Loucy (cell line): ENCODE measurements at regions not wholly inside any gene's neighbourhood (a gene's known extent, or its start where the extent isn't known, plus 50 kb on each side); places are given as distances from the start of the nearest gene placed in this dataset.

ENCODE experiments used
- H2AFZ ChIP-seq: fragments of 200-600 bp; sonication (generic); 2 replicates; pipeline ENCODE4 v1.6.0; 2016; ENCODE audit warnings: antibody characterized with exemption, mild to moderate bottlenecking, low read length, moderate library complexity
- H3F3A ChIP-seq: fragments of 200-600 bp; 2 replicates; pipeline ENCODE4 v1.6.0; 2016; ENCODE audit warnings: antibody characterized with exemption, low read depth, mild to moderate bottlenecking
- H3K27me3 ChIP-seq: fragments of 200-600 bp; sonication (generic); 2 replicates; pipeline ENCODE4 v1.6.1; 2014; ENCODE audit warnings: low read length, mild to moderate bottlenecking; ENCODE audit not compliant: insufficient read depth, poor library complexity, severe bottlenecking
- H3K36me3 ChIP-seq: fragments of 200-600 bp; sonication (generic); 2 replicates; pipeline ENCODE4 v1.6.1; 2016; ENCODE audit warnings: low read length; ENCODE audit not compliant: insufficient read depth
- H3K4me1 ChIP-seq: fragments of 200-600 bp; sonication (generic); 2 replicates; pipeline ENCODE4 v1.5.1; 2014; ENCODE audit warnings: low read length, mild to moderate bottlenecking; ENCODE audit not compliant: insufficient read depth, poor library complexity, severe bottlenecking
- H3K4me2 ChIP-seq: fragments of 200-600 bp; sonication (generic); 2 replicates; pipeline ENCODE4 v1.6.0; 2014; ENCODE audit warnings: antibody characterized with exemption, low read length, low read depth, mild to moderate bottlenecking; ENCODE audit not compliant: poor library complexity, severe bottlenecking
- H3K4me3 ChIP-seq: fragments of 200-600 bp; sonication (generic); 2 replicates; pipeline ENCODE4 v1.5.1; 2014; ENCODE audit warnings: low read length, mild to moderate bottlenecking, mixed read lengths; ENCODE audit not compliant: poor library complexity, severe bottlenecking
- H3K79me2 ChIP-seq: fragments of 200-600 bp; sonication (generic); 2 replicates; pipeline ENCODE4 v1.6.1; 2014; ENCODE audit warnings: low read length; ENCODE audit not compliant: insufficient read depth
- H3K9ac ChIP-seq: fragments of 200-600 bp; sonication (generic); 2 replicates; pipeline ENCODE4 v1.6.0; 2014; ENCODE audit warnings: mild to moderate bottlenecking, low read depth, low read length, moderate library complexity; ENCODE audit not compliant: poor library complexity, severe bottlenecking
- H3K9me2 ChIP-seq: fragments of 200-600 bp; sonication (generic); replicated peaks from 2 replicates; pipeline ENCODE4 v1.6.1; 2016; ENCODE audit warnings: low read depth, low read length, mixed read lengths
- H3K9me3 ChIP-seq: fragments of 200-600 bp; sonication (generic); 2 replicates; pipeline ENCODE4 v1.6.1; 2014; ENCODE audit warnings: mild to moderate bottlenecking, antibody characterized with exemption, low read length, low read depth; ENCODE audit not compliant: insufficient read depth
- H4K20me1 ChIP-seq: fragments of 200-600 bp; sonication (generic); 2 replicates; pipeline ENCODE4 v1.6.0; 2014; ENCODE audit warnings: antibody characterized with exemption, low read length, mild to moderate bottlenecking; ENCODE audit not compliant: insufficient read depth, poor library complexity, severe bottlenecking
- CTCF ChIP-seq: fragments of 200-600 bp; sonication (generic); conservative IDR thresholded peaks from 2 replicates; pipeline ENCODE4 v1.5.1; 2014; ENCODE audit warnings: mild to moderate bottlenecking, antibody characterized with exemption, low read length
- EZH2phosphoT487 ChIP-seq: fragments of 200-600 bp; IDR thresholded peaks from 2 replicates; pipeline ENCODE4 v1.6.1; 2018; ENCODE audit warnings: antibody characterized with exemption, mild to moderate bottlenecking, moderate library complexity, borderline replicate concordance

GRCh38 chr3:94241986-94242385, 179.1 kb downstream of the NSUN3 start:
- Histone ChIP-seq H3K4me2 (no peak overlapping the region), H3K36me3 (no peaks in the 10 kb centered on the region), H3K9ac (no peak overlapping the region), H3K79me2 (no peaks in the 10 kb centered on the region), H3K27me3 (no peaks in the 10 kb centered on the region), H3K4me1 (no peaks in the 10 kb centered on the region), H3K9me3 (no peaks in the 10 kb centered on the region), H3K4me3 (no peak overlapping the region), H3K9me2 (no peaks in the 10 kb centered on the region), H4K20me1 (no peaks in the 10 kb centered on the region), H3F3A (no peaks in the 10 kb centered on the region), H2AFZ (no peak overlapping the region)
- TF ChIP-seq CTCF (no peak), EZH2phosphoT487 (no peak)

DNA sequence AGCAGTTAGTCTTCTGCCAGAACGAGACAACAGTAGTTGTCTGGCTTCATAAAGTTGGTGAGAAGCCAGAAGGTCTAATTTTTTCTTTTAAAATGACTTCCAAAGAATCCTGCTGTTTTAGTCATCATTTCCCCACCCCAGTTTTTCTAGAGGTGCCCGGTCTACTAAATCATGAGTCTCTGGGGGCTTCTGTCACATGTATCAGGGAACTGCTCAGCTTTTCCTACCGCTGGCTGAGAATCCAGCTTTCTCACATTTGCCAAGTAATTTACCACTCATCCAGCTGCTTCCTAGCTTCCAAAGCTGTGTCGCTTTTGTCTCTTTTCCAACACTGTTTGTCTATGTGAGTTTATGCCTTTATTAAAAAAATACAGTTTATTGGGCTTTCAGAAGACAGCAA, 183.3 kb downstream of the NSUN3 start:
- Histone ChIP-seq H3K9me3 (no peaks in the 10 kb centered on the region), H3K79me2 (no peaks in the 10 kb centered on the region), H3F3A (no peaks in the 10 kb centered on the region), H3K27me3 (no peaks in the 10 kb centered on the region), H3K9me2 (no peaks in the 10 kb centered on the region), H3K36me3 (no peaks in the 10 kb centered on the region), H3K4me1 (no peaks in the 10 kb centered on the region), H3K4me3 (no peak overlapping the region), H3K9ac (no peak overlapping the region), H4K20me1 (no peaks in the 10 kb centered on the region), H2AFZ (no peak overlapping the region), H3K4me2 (no peak overlapping the region)
- TF ChIP-seq CTCF (no peak), EZH2phosphoT487 (no peak)

GRCh38 chr3:94248042-94248441, 185.2 kb downstream of the NSUN3 start:
- H3K36me3 ChIP-seq, result no peaks in the 10 kb centered on the region

More at GRCh38 chr3:94248042-94248441, 185.2 kb downstream of the NSUN3 start:
- no peaks in the 10 kb centered on the region for H3K9me3 ChIP-seq
- no peaks in the 10 kb centered on the region for H3F3A ChIP-seq
- no peaks in the 10 kb centered on the region for H3K79me2 ChIP-seq
- TF ChIP-seq EZH2phosphoT487 (no peak), CTCF (no peak)
- H3K4me3 ChIP-seq, result no peak overlapping the region
- no peak overlapping the region for H2AFZ ChIP-seq
- no peak overlapping the region for H3K4me2 ChIP-seq
- no peaks in the 10 kb centered on the region for H4K20me1 ChIP-seq
- H3K4me1 ChIP-seq, result no peaks in the 10 kb centered on the region
- no peaks in the 10 kb centered on the region for H3K9me2 ChIP-seq
- H3K27me3 ChIP-seq, result no peaks in the 10 kb centered on the region
- no peak overlapping the region for H3K9ac ChIP-seq
